Skeletal muscle cell (primary cell): ENCODE measurements at regions not wholly inside any gene's neighbourhood (a gene's known extent, or its start where the extent isn't known, plus 50 kb on each side); places are given as distances from the start of the nearest gene placed in this dataset.

Experiments used
- DNase-seq: peaks from one replicate; pipeline ENCODE4 v3.0.0-alpha.2; 2010; ENCODE audit warnings: low read depth
- H3K4me3 ChIP-seq: 2 replicates; pipeline ENCODE4 v1.5.1; 2011; ENCODE audit warnings: low read depth, mild to moderate bottlenecking, control low read depth, low read length, moderate library complexity

DNA sequence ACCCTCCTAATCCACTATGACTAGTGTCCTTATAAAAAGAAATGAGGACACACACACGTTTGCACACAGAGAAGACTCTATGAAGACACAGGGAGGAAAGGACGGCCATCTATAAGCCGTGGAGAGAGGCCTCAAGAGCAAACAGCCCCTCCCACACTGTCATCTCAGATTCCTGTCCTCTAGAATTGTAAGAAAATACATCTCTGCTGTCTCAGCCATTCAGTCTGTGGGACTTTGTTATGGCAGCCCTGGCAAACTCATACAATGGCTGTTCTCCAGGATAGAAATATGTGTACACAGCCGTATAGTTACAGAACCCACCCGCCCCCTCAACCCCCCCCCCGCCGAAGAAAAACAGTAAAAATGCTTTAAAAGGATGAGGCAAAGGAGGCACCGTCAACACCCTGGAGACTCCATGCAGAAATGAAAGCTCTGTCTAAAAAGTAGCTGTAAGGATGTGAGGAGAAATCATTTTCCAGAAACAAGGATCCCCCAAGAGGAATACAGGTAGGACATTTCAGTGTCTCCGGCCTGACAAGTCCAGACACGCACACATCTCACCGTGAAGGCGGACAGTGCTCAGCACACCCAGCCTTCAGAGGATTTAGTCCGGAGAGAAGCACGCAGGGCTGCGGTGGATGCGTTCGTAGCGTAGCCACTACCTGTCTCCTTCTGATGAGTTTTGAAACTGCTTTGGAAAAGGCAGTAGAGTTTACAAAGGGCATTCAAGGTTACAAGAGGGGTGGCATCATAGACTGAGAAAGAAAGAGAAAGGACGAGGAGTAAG, 110.8 kb upstream of the ERCC6L2 start:
- no peak for DNase-seq
- no peak overlapping the region for H3K4me3 ChIP-seq

DNA sequence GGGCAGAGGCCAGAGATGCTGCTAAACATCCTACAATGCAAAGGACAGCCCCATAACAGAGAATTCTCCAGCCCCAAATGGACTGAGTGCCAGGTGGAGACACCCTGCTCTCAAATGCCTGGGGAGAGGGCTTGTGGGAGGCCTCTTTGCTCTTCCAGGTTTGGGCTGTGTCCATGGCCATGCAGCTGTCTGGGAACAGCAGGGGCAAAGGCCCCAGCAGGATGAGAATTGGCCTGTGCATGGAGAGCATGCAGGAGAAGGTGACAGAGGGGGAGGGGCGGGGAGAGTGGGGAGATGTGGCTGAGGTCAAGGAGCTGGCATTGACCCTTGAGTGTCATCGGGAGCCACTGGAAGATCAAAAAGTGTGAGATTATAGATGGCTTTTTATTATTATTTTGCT, 111.5 kb upstream of the ERCC6L2 start:
- DNase-seq = no peak
- no peak overlapping the region for H3K4me3 ChIP-seq

GRCh38 chr9:95763006-95763405, 112.5 kb upstream of the ERCC6L2 start:
- no peak for DNase-seq
- no peak overlapping the region for H3K4me3 ChIP-seq

DNA sequence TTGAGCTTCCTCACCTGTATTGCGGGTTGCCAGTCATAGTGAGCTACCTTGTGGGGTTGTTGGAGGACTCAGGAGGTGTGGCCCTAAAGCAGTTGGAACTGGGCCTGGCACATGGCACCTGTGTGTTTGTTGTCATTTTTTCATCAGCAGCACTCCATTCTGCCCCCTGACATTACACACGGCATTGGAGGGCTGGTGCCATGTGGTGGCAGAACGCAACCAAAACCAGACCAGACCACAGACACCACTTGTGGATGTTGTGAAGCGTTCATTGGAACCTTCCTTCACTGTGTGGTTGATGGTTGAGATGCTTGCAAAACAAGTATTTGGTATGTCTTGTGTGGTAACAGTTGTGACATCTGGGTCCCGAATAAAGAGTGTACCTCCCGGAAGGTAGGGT, 113.2 kb upstream of the ERCC6L2 start:
- no peak for DNase-seq
- no peak overlapping the region for H3K4me3 ChIP-seq

GRCh38 chr9:95760791-95761190, 114.7 kb upstream of the ERCC6L2 start:
- no peak for DNase-seq
- H3K4me3 ChIP-seq = no peak overlapping the region

GRCh38 chr9:95757439-95757838, 118.1 kb upstream of the ERCC6L2 start:
- DNase-seq = no peak
- H3K4me3 ChIP-seq = no peak overlapping the region

DNA sequence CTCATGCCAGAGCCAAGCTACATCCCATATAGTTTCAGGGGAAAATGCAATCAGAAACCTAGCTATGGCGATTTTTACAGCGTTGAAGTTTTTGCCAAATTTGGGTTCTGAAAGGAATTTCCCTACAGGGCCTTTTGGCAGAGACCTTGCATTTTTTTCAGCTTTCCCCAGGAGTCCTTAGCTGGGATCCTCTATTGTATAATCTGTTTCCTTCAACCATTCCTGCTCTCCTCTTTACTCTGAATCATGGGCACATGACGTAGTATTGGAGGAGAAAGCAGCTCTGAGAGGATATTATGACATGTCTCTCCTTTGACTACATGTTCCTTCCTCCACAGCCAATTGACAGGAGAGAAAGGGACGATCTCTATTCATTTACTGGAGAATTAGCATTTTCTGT, 118.5 kb upstream of the ERCC6L2 start:
- DNase-seq = peak; percentile 71
- H3K4me3 ChIP-seq = no peak overlapping the region

GRCh38 chr9:95756101-95756500, 119.4 kb upstream of the ERCC6L2 start:
- no peak for DNase-seq

GRCh38 chr9:95755421-95755730, 120.1 kb upstream of the ERCC6L2 start:
- DNase-seq = no peak
- no peak overlapping the region for H3K4me3 ChIP-seq

More at GRCh38 chr9:95756101-95756500, 119.4 kb upstream of the ERCC6L2 start:
- H3K4me3 ChIP-seq = no peak overlapping the region

DNA sequence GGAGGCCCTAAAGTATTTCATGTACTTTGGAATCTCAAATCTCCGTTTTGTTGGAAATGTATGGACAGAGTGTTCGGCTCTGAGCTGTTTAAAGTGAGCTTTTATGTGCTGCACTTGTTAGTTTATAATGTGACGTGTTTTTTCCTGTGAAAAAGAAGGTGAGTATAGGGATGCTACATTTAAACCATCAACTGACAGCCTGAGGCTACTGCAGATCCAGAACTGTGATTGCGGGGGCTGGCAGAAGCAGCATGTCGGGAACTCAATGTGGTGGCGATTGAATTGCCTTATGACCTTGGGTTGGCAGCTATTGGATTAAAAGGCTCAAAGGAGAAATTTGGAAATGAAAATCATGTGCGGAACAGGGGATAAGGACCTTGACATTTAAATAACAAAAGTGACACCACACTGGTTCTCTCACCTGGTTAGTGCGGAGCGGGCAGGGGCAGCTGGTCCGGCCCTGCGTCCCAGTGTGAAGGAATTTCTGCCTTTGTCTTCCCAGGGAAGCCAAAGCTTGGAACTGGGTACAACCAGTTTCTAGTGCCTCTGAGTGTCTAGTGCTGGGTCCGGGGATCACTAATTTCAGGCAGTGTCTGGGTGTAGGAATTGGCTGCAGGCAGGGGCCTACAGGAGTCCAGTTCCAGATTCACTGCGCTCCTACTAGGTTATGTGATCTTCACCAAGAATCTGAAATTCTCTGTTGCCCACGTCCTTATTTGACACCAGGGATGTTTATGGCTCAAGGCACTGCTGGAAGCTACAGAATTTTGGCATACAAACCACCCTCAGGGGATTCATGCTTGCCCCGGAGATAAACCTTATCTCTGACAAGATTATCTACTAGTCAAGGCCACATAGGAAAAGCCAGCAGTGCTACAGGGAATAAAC, 120.7 kb upstream of the ERCC6L2 start:
- no peak for DNase-seq
- H3K4me3 ChIP-seq = no peak overlapping the region

DNA sequence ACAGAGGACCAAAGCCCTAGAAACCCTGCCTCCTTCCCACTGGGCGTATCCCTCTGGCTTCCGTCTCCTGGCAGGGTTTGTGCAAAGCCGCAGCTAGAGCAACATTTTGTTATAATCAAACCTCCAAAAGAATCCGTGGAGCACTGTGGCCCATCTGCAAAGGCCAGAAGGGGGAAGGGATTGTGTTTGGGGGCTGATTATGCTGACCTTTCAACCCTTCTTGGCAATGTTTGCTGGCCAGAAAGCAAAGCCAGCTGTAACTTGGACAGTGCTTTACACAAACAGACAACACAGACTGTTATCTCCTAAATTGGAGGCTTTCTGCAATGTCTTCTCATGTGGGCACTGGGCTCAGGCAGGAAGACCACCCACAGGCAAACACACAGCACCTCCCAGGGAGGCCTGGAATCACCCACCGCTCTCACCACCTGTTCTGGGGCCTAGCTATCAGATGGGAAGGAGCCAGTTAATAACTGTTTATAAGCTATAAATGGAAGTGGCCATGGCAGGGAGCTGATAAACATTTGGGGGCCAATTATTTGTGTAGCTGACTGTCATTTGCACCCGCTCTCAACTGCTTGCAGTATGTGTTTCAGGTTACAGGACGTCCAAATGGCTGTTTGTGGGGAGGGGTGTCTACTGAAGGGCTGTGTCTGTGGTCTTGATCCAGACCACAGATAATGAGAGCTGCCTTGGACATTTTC, 121.6 kb upstream of the ERCC6L2 start:
- H3K4me3 ChIP-seq = no peak overlapping the region
- DNase-seq = no peak

DNA sequence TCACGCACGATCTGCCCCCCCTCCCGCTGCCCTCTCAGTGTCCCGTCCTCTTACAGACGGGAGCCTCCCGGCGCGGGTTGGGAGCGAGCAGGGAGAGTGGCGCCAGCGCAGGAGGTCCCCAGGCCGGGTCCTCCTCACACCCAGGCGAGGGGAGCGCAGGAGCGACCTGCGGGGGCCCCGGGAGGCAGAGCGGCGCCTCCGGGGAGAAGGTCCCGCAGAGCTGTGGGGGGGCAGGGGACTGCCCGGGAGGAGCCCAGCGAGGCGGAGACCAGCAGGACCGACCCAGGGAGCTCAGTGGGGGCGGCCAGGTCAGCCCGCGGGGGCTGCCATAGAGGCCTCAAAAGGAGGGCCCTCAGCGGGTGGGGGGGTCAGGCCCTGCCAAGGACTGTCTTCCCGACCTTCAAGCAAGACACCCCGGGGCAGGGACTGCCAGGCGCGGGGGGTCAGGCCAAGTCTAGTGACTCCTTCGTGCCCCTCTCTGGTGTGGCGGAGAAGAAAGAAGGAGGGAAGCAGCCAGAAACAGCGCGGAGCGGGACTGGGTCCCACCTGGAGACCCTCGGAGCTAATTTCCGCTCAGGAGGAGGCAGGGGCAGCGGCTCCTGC, 123.3 kb upstream of the ERCC6L2 start:
- no peak for DNase-seq
- H3K4me3 ChIP-seq = peak overlapping the region; percentile 22

DNA sequence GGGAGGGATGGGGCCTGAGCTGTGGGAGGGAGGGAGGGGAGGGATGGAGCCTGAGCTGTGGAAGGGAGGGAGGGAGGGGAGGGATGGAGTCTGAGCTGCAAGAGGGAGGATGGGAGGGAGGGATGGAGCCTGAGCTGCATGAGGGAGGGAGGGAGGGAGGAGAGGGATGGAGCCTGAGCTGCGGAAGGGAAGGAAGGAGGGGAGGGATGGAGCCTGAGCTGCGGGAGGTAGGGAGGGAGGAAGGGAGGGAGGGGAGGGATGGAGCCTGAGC, 124.0 kb upstream of the ERCC6L2 start:
- no peak overlapping the region for H3K4me3 ChIP-seq
- DNase-seq = no peak

DNA sequence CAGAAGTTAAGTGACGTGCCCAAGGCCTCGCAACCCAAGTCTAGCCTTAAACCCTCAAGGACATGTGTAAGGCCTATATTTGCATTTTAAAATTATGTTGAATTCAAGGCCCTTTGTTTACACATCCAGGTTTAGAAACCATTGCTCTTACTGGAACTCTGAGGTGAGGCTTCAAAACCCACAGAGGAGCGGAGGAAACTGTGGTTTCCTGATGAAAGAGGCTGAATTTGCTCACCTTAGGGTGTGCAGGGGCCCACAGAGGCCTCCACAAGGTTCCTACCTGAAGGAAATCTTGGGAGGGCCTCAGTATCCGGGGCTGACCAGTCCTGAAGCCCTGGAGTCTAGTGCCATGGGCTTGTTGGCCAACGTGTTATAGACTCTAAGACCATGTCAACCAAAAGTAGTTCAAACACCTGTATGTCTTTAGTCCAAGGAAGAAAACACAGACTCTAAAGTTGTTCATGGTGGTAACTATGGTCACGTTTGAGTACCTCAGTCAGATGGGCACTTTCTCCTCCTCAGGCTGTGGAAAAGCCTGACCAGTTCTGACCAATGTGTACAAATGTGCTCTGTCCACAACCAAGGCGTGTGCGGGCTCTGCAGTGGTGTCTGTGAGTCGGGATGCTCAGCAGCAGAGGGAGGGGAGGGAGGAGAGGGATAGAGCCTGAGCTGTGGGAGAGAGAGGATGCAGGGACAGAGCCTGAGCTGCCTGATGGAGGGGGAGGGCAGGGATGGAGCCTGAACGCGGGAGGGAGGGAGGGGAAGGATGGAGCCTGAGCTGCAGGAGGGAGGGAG, 124.6 kb upstream of the ERCC6L2 start:
- DNase-seq = no peak
- H3K4me3 ChIP-seq = no peak overlapping the region

GRCh38 chr9:95749493-95749892, 126.0 kb upstream of the ERCC6L2 start:
- no peak overlapping the region for H3K4me3 ChIP-seq
- DNase-seq = no peak

DNA sequence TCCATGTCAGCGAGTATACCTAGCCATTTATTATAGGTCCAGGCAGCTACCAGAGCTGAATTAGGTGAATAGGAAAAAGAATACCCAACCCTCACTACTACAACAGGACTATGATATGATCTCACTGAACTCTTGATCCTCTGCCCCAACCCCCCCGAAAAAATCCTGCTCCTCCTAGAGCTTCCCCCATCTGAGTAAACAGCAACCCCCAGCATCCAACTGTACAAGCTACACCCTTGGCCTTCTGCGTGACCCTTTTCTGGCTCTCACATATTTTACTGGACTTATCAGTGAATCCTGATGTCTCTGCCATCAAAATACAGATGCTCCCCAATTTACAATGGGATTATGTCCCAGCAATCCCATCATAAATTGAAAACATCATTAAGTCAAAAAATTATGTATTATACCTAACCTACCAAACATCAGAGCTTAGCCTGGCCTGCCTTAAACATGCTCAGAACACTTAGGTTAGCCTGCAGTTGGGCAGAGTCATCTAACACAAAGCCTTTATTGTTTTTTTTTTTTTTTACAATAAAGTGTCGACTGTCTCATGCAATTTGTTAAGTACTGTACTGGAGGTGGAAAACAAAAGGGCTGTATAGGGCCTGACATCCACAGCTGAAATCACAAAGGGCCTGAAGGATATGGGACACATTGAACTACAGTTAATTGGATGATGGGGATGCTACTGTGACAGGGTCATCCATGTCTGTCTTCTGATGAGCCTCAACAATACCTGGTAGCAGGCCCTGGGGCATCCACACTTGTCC, 128.9 kb upstream of the ERCC6L2 start:
- no peak for DNase-seq
- H3K4me3 ChIP-seq = no peak overlapping the region

DNA sequence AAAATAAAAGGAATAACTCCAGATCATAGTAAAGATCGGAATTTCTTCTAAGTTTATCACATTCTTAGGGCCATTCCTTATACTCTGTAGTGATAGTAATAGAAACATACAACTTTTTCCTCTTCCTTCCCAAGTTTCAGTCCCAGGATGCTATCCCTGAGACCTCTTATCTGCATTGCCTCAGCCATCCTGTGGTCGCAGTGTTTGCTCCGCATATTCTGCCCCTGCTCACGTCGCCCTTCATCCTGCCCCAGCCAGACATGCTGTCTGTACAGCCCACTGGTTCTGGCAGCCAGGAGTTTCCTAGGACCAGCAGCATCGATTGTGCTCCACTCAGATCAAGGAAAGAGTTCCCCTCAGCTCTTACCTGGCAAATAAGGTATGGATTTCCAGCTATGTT, 132.7 kb upstream of the ERCC6L2 start:
- H3K4me3 ChIP-seq = no peak overlapping the region
- no peak for DNase-seq

DNA sequence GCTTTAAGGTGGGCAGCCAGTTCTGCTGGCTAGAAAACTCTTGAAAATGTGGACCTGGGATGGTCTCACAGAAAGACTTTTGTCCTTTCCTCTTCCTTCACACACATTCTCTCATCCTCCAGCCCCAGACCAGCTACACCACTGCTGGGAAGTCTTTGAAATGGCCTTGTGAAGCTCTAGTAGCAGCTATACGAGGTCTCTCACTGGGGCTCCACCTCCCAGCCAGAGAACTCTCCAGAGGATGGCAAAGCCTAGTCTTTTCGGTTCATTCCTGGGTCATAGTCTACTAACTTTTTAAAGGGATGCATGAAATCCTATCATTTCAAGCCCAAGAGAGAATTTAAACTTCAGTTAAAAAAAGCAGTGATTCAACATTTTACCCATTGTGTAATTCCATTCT, 133.9 kb upstream of the ERCC6L2 start:
- DNase-seq = no peak
- no peak overlapping the region for H3K4me3 ChIP-seq
